Right cardiac atrium (tissue), 5 donors: ENCODE measurements at regions not wholly inside any gene's neighbourhood (a gene's known extent, or its start where the extent isn't known, plus 50 kb on each side); places are given as distances from the start of the nearest gene placed in this dataset.
A peak's percentile ranks its signal among the peaks of the same experiment; 100 is the strongest.

Source experiments
- ATAC-seq, 2 donors: fragments of 200-7000 bp; cut with Tn5 transposase; one replicate each; pipeline versions ENCODE4 v1.8.0 to v1.9.1; 2020; ENCODE audit warnings: moderate library complexity in 2 of 2, mild to moderate bottlenecking in 1 of 2
- DNase-seq, 3 donors: peaks; one replicate each; pipeline ENCODE4 v3.0.0-alpha.2; 2020
- H3K27ac ChIP-seq: one replicate; pipeline ENCODE4 v1.5.1; 2013; ENCODE audit warnings: mild to moderate bottlenecking, low read length, control low read depth, moderate library complexity
- H3K27me3 ChIP-seq: one replicate; pipeline ENCODE4 v1.6.1; 2013; ENCODE audit not compliant: control insufficient read depth, insufficient read depth
- H3K4me1 ChIP-seq: one replicate; pipeline ENCODE4 v1.6.1; 2013; ENCODE audit warnings: low read length; ENCODE audit not compliant: control insufficient read depth, insufficient read depth
- H3K4me3 ChIP-seq: one replicate; pipeline ENCODE4 v1.5.1; 2013; ENCODE audit warnings: low read length, control low read depth
- H3K9me3 ChIP-seq: one replicate; pipeline ENCODE4 v1.6.1; 2013; ENCODE audit warnings: low read length; ENCODE audit not compliant: control insufficient read depth
- WGBS: extraction: QIAGEN DNeasy Blood & Tissue Kit; methylation state at CpG from one replicate; pipeline ENCODE4 v1.1.7; 2013; 5-methylcytosine and 5-hydroxymethylcytosine counted together
- intact Hi-C, 4 donors: fragments of 100-400 bp; cut with DNase I; formaldehyde crosslinking; loops; one replicate each; pipeline versions ENCODE4 v1.11.0 to v1.14.0; 2022 to 2023
- donor health status: healthy with polysubstance abuse.
- donor health status: DM: no; HTN: yes; CAD: no.
- donor health status: DM: no; HTN: no; CAD: no.
- donor health status: DM: no; HTN: yes; CAD: no; lungs with severe emphysema.
- donor health status: DM: yes; HTN: yes; CAD: no.

DNA sequence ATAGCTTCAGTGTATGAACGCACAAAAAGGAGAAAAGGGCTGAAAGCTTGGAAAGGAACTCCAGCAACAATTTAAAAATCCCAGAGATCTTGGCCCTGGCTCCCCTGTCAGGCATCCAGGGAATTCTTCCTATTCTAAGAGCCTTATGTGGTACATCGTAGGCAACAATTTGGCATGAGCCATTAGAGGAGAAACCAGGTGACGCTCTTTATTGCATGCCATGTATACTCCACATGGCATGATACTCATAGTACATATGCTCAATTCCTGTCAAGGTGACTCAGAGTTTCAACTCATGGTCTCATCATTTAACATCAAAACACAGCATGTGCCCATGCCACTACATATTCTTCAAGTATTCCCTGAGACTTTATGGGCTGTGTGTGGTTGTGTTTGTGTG, 191.3 kb downstream of the OR13H1 start:
- WGBS: 92% methylated on average over 3 of the region's 3 CpGs
- intact Hi-C loops: no loop called here
- DNase-seq (no peak), ATAC-seq (no peak)
- Histone ChIP-seq H3K4me1 (no peaks in the 10 kb centered on the region), H3K27ac (no peak overlapping the region), H3K4me3 (no peak overlapping the region), H3K9me3 (no peaks in the 10 kb centered on the region), H3K27me3 (no peaks in the 10 kb centered on the region)

DNA sequence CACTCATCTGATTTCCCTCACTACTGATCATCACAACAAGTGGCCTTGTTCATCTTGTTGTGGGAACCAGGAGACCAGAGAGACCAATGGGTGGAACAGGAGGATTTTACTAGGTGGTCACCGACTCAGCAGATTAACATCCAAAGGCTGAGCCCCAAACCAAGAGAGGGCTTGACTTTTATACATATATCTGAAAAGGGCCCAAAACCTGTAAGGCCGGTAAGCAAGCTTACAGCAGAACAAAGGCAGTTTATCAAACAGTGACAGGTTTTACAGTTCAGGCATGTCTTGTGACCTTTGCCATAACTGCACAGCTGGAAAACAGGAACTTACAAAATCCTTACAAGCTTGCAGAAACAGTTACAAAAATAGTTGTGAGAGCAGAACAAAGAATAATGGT, 195.9 kb downstream of the OR13H1 start:
- DNase-seq (no peak), ATAC-seq (no peak)
- no peaks in the 10 kb centered on the region for H3K9me3 ChIP-seq
- WGBS: 81% methylated on average over 2 of the region's 2 CpGs
- no peaks in the 10 kb centered on the region for H3K27me3 ChIP-seq
- no peaks in the 10 kb centered on the region for H3K4me1 ChIP-seq
- H3K27ac ChIP-seq: no peak overlapping the region
- intact Hi-C loops: no loop called here
- H3K4me3 ChIP-seq: no peak overlapping the region

DNA sequence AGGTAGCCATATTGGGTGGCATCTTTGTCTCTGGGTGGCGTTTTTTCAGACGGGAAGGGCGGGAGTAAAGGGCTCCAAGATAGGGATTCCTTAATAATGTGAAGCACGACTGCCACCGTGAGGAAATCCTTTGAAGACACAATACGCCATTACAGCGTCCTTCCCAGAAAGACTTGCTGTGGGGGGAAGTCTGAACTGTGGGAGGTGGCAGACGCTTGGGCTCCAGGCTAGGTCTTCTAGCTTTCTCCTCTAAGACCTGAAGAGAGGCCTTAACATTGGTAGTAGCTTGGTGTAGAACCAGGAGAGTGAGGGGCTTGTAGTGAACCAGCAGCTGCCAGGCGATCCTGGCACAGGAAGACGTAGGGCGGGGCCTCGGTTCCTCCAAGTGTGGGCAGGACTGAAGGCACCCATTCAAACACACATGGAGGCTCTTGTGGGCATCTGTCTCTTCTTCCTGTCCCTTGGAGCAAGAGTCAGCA, 197.3 kb downstream of the OR13H1 start:
- peak in 1 of 2 donors; percentile 95 for ATAC-seq
- DNase-seq: peak in 2 of 3 donors; percentile 83 to 90
- Histone ChIP-seq H3K27ac (no peak overlapping the region), H3K27me3 (no peaks in the 10 kb centered on the region), H3K4me1 (no peaks in the 10 kb centered on the region), H3K4me3 (no peak overlapping the region), H3K9me3 (no peaks in the 10 kb centered on the region)
- intact Hi-C loops: no loop called here
- WGBS: 95% methylated on average over 12 of the region's 12 CpGs

DNA sequence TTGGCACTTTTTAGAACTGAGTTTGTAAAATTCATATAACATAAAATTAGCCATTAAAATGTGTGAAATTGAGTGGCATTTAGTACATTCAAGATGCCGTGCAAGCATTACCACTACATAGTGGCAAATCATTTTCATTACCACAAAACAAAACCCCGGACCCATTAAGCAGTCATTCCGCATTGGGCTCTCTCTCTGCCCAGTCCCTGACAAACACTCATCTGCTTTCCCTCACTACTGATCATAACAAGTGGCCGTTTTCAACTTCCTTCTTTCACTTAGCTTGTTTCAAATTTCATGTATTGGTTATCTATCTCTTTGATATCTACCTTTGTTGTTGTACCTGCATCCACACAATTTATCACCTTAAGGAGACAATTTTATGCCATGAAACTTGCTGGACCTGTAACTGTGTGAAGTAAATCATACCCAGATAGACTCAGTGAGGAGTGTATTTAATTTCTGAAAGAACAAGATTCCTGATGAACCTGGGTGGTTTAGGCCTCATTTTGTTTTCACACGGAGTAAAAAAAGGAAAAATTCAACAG, 202.1 kb downstream of the OR13H1 start:
- H3K4me3 ChIP-seq: no peak overlapping the region
- whole genome bisulfite sequencing: 88% methylated on average over 5 of the region's 5 CpGs
- intact Hi-C loops: no loop called here
- H3K9me3 ChIP-seq: no peaks in the 10 kb centered on the region
- H3K27me3 ChIP-seq: no peaks in the 10 kb centered on the region
- no peak overlapping the region for H3K27ac ChIP-seq
- ATAC-seq: no peak
- DNase-seq: no peak
- H3K4me1 ChIP-seq: no peaks in the 10 kb centered on the region

DNA sequence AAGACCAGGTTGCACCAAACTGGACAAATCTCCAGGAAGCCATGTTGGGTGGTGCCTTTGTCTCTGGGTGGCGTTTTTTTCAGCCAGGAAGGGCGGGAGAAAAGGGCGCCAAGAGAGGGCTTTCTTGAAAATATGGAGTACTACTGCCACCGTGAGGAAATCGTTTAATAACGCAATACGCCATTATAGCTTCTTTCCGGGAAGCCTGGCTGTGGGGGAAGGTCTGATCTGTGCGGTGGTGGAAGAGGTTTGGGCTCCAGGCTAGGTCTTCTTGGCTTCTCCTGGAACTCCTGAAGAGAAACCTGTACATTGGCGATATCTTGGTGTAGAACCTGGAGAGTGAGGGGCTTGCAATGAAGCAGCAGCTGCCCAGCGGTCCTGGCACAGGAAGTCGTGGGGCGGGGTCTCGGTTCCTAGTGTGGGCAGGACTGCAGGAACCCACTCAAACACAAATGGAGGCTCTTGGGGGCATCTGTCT, 202.7 kb downstream of the OR13H1 start:
- DNase-seq (peak; percentile 43 to 92 (median 86)), ATAC-seq (peak in 1 of 2 donors; percentile 81)
- intact Hi-C loops: no loop called here
- no peak overlapping the region for H3K4me3 ChIP-seq
- no peaks in the 10 kb centered on the region for H3K4me1 ChIP-seq
- 88% methylated on average over 14 of the region's 14 CpGs for WGBS
- H3K27ac ChIP-seq: peak overlapping the region; percentile 3
- H3K27me3 ChIP-seq: no peaks in the 10 kb centered on the region
- no peaks in the 10 kb centered on the region for H3K9me3 ChIP-seq

DNA sequence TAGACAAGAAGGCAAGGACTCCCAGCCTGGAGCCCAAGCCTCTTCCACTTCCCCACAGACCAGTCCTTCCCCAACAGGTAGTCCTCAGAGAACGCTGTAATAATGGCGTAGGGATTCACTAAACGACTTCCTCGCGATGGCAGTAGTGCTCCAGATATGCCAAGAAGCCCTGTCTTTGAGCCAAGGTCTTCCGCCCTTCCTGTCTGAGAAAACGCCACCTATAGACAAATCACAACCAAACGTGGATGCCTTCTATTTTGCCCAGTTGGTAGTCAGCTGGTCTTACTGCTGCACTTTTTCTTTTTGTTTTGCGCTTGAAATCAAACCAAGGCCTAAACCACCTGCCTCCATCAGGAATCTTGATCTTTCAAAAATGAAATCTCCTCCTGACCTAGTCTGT, 203.3 kb downstream of the OR13H1 start:
- Histone ChIP-seq H3K4me1 (no peaks in the 10 kb centered on the region), H3K4me3 (no peak overlapping the region), H3K27me3 (no peaks in the 10 kb centered on the region), H3K9me3 (no peaks in the 10 kb centered on the region), H3K27ac (no peak overlapping the region)
- WGBS: 88% methylated on average over 9 of the region's 9 CpGs
- peak in 2 of 3 donors; percentile 63 to 81 for DNase-seq
- intact Hi-C loops: no loop called here
- peak in 1 of 2 donors; percentile 95 for ATAC-seq

DNA sequence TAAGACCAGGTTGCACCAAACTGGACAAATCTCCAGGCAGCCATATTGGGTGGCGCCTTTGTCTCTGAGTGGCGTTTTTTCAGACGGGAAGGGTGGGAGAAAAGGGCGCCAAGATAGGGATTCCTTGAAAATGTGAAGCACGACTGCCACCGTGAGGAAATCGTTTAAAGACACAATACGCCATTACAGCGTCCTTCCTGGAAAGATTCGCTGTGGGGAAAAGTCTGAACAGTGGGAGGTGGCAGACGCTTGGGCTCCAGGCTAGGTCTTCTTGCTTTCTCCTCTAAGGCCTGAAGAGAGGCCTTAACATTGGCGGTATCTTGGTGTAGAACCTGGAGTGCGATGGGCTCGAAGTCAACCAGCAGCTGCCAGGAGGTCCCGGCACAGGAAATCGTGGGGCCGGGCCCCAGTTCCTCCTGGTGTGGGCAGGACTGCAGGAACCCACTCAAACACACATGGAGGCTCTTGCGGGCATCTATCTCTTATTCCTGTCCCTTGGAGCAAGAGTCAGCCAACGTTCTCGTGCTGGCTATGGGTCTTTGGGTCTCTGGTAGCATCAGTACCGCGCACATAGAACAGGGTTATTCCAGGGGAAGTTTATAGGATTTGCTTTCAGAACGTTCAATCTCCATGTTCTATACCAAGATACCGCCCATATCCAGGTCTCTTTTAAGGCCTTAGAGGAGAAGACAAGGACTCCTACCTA, 208.8 kb downstream of the OR13H1 start:
- intact Hi-C loops: no loop called here
- Histone ChIP-seq H3K9me3 (no peaks in the 10 kb centered on the region), H3K4me3 (no peak overlapping the region), H3K4me1 (no peaks in the 10 kb centered on the region), H3K27me3 (no peaks in the 10 kb centered on the region), H3K27ac (no peak overlapping the region)
- peak in 1 of 2 donors; percentile 92 for ATAC-seq
- peak in 2 of 3 donors; percentile 80 to 85 for DNase-seq
- WGBS: 89% methylated on average over 24 of the region's 24 CpGs

DNA sequence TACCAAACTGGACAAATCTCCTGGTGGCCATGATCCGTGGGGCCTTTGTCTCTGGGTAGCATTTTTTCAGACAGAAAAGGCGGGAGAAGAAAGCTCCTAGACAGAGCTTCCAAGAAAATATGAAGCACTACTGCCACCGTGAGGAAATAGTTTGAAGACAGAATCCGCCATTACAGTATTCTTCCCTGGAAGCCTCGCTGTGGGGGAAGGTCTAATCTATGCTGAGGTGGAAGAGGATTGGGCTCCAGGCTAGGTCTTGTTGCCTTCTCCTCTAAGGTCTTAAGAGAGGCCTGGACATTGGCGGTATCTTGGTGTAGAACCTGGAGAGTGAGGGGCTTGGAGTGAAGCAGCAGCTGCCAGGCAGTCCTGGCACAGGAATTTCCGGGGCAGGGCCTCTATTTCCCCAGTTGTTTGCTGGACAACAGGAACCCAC, 218.9 kb downstream of the OR13H1 start:
- DNase-seq (peak in 2 of 3 donors; percentile 15 to 59), ATAC-seq (peak in 1 of 2 donors; percentile 91)
- Histone ChIP-seq H3K27ac (no peak overlapping the region), H3K4me3 (no peak overlapping the region), H3K9me3 (no peaks in the 10 kb centered on the region), H3K4me1 (no peaks in the 10 kb centered on the region), H3K27me3 (no peaks in the 10 kb centered on the region)
- intact Hi-C loops: loop anchor here in 1 of 4 donors (10.0 kb wide), 1 partner anchor 52 kb away; no protein-coding TSS in a partner anchor
- WGBS: 82% methylated on average over 7 of the region's 7 CpGs

DNA sequence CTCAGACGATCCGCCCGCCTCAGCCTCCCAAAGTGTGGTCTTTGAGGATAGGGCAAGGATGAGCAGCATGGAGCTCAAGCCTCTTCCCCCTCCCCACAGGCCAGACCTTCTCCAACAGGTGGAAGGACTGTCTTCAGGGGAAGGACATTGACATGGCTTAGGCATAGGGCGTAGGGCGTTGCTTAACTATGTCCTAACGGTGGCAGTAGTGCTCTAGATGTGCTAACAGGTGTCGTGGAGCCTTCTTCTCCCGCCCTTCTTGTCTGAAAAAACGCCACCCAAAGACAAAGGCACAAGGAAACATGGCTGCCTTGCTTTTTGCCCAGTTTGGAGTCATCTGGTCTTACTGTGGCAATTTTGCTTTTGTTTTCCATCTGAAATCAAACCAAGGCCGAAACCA, 219.8 kb downstream of the OR13H1 start:
- intact Hi-C loops: loop anchor here in 1 of 4 donors (10.0 kb wide), 1 partner anchor 51 kb away; no protein-coding TSS in a partner anchor
- Histone ChIP-seq H3K4me1 (no peaks in the 10 kb centered on the region), H3K4me3 (no peak overlapping the region), H3K9me3 (no peaks in the 10 kb centered on the region), H3K27me3 (no peaks in the 10 kb centered on the region), H3K27ac (no peak overlapping the region)
- WGBS: 85% methylated on average over 10 of the region's 10 CpGs
- DNase-seq: peak in 2 of 3 donors; percentile 69 to 76
- ATAC-seq: peak in 1 of 2 donors; percentile 96

DNA sequence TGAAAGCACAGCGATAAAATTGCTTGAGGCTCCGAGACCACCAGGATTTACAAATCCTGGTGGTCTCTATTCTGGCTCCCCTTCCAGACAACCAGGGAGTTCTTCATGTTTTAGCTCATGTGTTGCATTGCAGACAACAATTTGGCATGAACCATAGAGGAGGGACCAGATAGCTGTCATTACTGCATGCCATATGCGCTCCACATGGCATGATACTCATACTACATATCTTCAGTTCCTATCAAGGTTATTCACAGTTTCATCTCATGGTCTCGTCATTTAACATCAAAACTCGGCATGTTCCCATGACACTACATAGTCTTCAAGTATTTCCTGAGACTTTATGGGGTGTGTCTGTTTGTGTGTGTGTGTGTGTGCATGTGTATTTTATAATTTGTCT, 220.3 kb downstream of the OR13H1 start:
- WGBS: 87% methylated on average over 5 of the region's 5 CpGs
- intact Hi-C loops: loop anchor here in 1 of 4 donors (10.0 kb wide), 1 partner anchor 51 kb away; no protein-coding TSS in a partner anchor

More for the DNA sequence above, 220.3 kb downstream of the OR13H1 start:
- no peak for DNase-seq
- Histone ChIP-seq H3K27ac (no peak overlapping the region), H3K27me3 (no peaks in the 10 kb centered on the region), H3K9me3 (no peaks in the 10 kb centered on the region), H3K4me1 (no peaks in the 10 kb centered on the region), H3K4me3 (no peak overlapping the region)
- ATAC-seq: no peak
